Upper lobe of right lung (tissue), 1 donor: ENCODE measurements at regions not wholly inside any gene's neighbourhood (a gene's known extent, or its start where the extent isn't known, plus 50 kb on each side); places are given as distances from the start of the nearest gene placed in this dataset.
A peak's percentile ranks its signal among the peaks of the same experiment; 100 is the strongest.

Experiments
- ATAC-seq: fragments of 200-7000 bp; cut with Tn5 transposase; one replicate; pipeline ENCODE4 v1.9.1; 2020; ENCODE audit warnings: mild to moderate bottlenecking, moderate library complexity
- DNase-seq: peaks from one replicate; pipeline ENCODE4 v3.0.0-alpha.2; 2020
- H3K27ac ChIP-seq: fragments of 200-600 bp; one replicate; pipeline ENCODE4 v1.8.0; 2022
- H3K27me3 ChIP-seq: fragments of 200-600 bp; one replicate; pipeline ENCODE4 v1.8.0; 2022; ENCODE audit warnings: mild to moderate bottlenecking
- H3K36me3 ChIP-seq: fragments of 200-600 bp; one replicate; pipeline ENCODE4 v1.8.0; 2022
- H3K4me1 ChIP-seq: fragments of 200-600 bp; one replicate; pipeline ENCODE4 v1.8.0; 2022
- H3K4me3 ChIP-seq: fragments of 200-600 bp; one replicate; pipeline ENCODE4 v1.8.0; 2022; ENCODE audit warnings: mild to moderate bottlenecking
- H3K9me3 ChIP-seq: fragments of 200-600 bp; one replicate; pipeline ENCODE4 v1.8.0; 2022
- intact Hi-C: fragments of 100-400 bp; cut with DNase I; formaldehyde crosslinking; loops from one replicate; pipeline ENCODE4 v1.11.0; 2022
- TF ChIP-seq, protein P1 (sequence below): fragments of 200-600 bp; IDR thresholded peaks from one replicate; pipeline ENCODE4 v1.8.0; 2022; ENCODE audit warnings: antibody characterized with exemption
- donor health status: DM: no; HTN: yes; CAD: no; lungs with severe emphysema.

DNA sequence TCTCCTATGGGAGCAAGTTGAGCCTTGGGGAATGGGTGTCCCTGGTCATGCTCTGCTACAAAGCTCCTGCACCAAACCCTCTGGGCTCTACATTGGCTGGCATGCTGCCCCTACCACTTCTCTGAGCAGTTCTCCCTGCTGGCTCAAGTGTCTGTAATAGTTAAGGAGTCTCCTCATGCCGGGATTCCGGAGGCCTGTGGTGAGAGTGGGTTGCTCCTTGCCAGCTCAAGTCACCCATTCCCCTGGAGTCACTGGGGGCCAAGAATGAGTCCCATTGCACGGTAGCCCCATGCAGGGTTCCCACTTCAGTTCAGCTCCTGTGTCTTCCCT, 173.9 kb downstream of the PRDM13 start:
- ATAC-seq (peak; percentile 66), DNase-seq (peak; percentile 62)
- intact Hi-C loops, result no loop called here
- TF ChIP-seq, protein P1, sequence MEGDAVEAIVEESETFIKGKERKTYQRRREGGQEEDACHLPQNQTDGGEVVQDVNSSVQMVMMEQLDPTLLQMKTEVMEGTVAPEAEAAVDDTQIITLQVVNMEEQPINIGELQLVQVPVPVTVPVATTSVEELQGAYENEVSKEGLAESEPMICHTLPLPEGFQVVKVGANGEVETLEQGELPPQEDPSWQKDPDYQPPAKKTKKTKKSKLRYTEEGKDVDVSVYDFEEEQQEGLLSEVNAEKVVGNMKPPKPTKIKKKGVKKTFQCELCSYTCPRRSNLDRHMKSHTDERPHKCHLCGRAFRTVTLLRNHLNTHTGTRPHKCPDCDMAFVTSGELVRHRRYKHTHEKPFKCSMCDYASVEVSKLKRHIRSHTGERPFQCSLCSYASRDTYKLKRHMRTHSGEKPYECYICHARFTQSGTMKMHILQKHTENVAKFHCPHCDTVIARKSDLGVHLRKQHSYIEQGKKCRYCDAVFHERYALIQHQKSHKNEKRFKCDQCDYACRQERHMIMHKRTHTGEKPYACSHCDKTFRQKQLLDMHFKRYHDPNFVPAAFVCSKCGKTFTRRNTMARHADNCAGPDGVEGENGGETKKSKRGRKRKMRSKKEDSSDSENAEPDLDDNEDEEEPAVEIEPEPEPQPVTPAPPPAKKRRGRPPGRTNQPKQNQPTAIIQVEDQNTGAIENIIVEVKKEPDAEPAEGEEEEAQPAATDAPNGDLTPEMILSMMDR, result no peak
- Histone ChIP-seq H3K27me3 (no peaks in the 10 kb centered on the region), H3K27ac (no peak overlapping the region), H3K9me3 (no peaks in the 10 kb centered on the region), H3K4me1 (no peaks in the 10 kb centered on the region), H3K36me3 (no peaks in the 10 kb centered on the region), H3K4me3 (no peak overlapping the region)

DNA sequence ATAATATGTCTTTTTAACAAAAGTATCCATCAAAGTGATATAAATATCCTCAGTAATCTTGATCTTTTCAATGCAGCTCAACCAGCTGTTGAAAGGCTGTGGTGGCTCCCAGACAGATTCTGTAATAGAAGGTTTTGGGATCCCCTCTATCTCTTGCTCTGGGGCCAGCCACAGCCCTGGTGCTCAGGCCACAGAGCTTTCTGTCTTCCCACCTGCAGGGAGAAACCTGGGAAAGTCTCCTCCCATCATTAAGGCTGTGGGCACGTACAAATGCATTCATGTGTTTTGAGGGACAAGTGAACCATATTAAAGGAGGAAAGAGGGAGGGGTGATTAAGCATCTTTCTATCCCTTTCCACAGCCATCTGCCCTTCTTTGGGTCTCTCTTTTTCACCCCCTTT, 183.1 kb downstream of the PRDM13 start:
- no peak for ATAC-seq

DNA sequence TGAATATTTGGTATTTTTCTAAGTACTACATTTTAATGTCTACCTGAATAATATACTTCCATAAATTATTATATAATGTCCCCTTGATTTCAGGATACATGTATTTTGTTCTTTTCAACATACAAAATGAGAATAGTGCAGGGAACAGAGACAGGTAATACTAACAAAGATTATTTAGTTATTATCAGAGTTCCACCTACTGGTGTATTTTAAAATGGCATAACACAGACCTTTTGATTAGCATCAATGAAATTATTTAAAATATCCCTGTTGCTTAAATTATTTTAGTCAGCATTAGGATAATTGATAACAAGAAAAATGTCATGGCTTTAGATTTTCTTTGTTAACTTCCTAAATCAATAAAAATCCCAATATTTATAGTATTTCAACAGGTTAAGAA, 184.0 kb downstream of the PRDM13 start:
- Histone ChIP-seq H3K4me3 (no peak overlapping the region), H3K36me3 (no peaks in the 10 kb centered on the region), H3K9me3 (no peaks in the 10 kb centered on the region), H3K4me1 (no peaks in the 10 kb centered on the region), H3K27ac (no peak overlapping the region), H3K27me3 (peaks cover 9% of the 10 kb centered on the region)
- intact Hi-C loops, result no loop called here
- DNase-seq (no peak), ATAC-seq (no peak)
- TF ChIP-seq, protein P1, result peak; percentile 5

More for the DNA sequence above, 183.1 kb downstream of the PRDM13 start:
- DNase-seq, result no peak
- TF ChIP-seq, protein P1, result no peak
- H3K9me3 ChIP-seq, result no peaks in the 10 kb centered on the region
- H3K27ac ChIP-seq, result no peak overlapping the region
- intact Hi-C loops, result no loop called here
- no peak overlapping the region for H3K4me3 ChIP-seq
- no peaks in the 10 kb centered on the region for H3K4me1 ChIP-seq
- no peaks in the 10 kb centered on the region for H3K36me3 ChIP-seq
- H3K27me3 ChIP-seq, result peaks cover 9% of the 10 kb centered on the region

DNA sequence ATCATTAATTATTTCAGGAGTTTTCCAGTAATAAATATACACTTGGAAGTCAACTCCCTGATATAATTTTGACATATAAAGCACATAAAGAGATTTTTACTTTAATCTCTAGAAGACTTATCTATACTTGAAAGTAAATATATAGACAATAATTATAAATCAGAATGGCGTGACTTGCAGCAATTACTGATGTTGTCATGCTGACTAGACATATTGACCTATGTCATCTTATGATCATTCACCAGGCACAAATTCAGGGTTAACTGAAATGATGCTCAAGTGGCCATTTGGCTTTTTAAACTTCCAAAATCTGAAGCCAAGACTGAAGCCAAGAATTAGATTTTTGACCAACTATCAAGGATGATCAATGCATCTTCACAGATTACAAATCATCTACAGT, 192.2 kb downstream of the MCHR2 start:
- no peaks in the 10 kb centered on the region for H3K9me3 ChIP-seq
- no peak for DNase-seq
- intact Hi-C loops, result no loop called here
- H3K27me3 ChIP-seq, result peaks cover 6% of the 10 kb centered on the region
- H3K4me3 ChIP-seq, result no peak overlapping the region
- ATAC-seq, result no peak
- H3K4me1 ChIP-seq, result no peaks in the 10 kb centered on the region
- TF ChIP-seq, protein P1, result no peak
- H3K36me3 ChIP-seq, result no peaks in the 10 kb centered on the region
- no peak overlapping the region for H3K27ac ChIP-seq

DNA sequence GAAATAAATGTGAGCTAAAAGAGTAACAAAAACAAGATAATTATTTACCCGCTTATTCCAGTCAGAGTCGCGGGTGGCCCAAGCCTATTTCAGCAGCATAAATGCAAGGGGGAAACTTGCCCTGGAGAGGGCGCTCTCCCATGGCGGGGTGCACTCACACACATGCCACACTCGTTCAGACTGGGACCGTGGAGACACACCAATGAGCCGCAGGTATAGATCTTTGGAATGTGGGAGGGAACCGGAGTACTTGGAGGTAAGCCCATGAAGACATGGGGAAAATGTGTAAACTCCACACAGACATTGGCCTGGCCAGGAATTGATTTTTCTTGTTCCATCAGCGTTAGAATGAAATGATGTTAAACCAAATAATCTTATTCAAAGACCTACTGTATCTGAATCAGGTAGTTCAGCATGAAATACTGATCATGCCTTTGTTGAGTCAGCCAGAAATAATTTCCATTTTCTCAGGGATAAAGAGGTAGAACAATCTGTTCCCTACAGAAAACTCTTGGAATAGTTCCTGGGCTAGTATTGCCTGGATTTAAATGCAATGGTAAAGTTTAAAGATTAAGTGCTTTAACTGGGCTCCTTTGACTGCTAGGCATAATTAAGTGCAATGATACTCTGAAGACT, 191.5 kb downstream of the MCHR2 start:
- peak; percentile 25 for ATAC-seq
- no peaks in the 10 kb centered on the region for H3K9me3 ChIP-seq
- TF ChIP-seq, protein P1, result no peak
- no peaks in the 10 kb centered on the region for H3K4me1 ChIP-seq
- H3K36me3 ChIP-seq, result no peaks in the 10 kb centered on the region
- no peak overlapping the region for H3K27ac ChIP-seq
- intact Hi-C loops, result no loop called here
- no peak for DNase-seq
- H3K27me3 ChIP-seq, result peaks cover 6% of the 10 kb centered on the region
- H3K4me3 ChIP-seq, result no peak overlapping the region

DNA sequence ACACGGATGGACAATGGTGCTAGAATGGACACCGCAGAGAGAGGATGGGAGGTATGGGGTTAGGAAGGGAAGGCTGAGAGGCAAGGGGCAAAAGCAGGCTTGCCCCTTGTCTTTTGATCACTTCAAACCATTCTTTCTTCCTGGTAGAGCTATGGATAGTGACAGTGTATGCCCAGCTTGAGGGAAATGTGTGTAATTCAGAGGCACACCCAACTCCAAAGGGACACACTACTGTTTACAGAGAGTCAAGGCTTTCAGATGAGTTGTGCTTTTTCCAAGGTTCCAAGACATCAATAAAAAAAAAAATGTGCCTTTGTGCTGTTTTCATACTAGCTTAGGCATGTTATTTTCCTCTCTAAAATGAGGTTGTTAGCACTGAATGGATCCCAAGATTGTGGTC, 185.0 kb downstream of the MCHR2 start:
- Histone ChIP-seq H3K9me3 (no peaks in the 10 kb centered on the region), H3K36me3 (no peaks in the 10 kb centered on the region), H3K27ac (no peak overlapping the region), H3K27me3 (peaks cover 6% of the 10 kb centered on the region), H3K4me3 (no peak overlapping the region), H3K4me1 (no peaks in the 10 kb centered on the region)
- DNase-seq, result no peak
- TF ChIP-seq, protein P1, result no peak
- intact Hi-C loops, result no loop called here
- ATAC-seq, result no peak
